ENCODE measurements at regions not wholly inside any gene's neighbourhood (a gene's known extent, or its start where the extent isn't known, plus 50 kb on each side); places are given as distances from the start of the nearest gene placed in this dataset.

- no peak for DNase-seq (ENCODE audit: extremely low read depth, low read depth)
- no peak for TF ChIP-seq CTCF (IDR thresholded peaks at IDR 0.05; ENCODE audit: low read depth, low read length)
Measured at GRCh38 chr13:37211487-37211886, 106.0 kb upstream of the CSNK1A1L start.

- TF ChIP-seq CTCF (IDR thresholded peaks at IDR 0.05; ENCODE audit: low read depth, low read length) = no peak
- no peak for DNase-seq (ENCODE audit: extremely low read depth, low read depth)
Measured at GRCh38 chr13:37209621-37210580, 104.4 kb upstream of the CSNK1A1L start.

GRCh38 chr13:37207691-37208451, 102.4 kb upstream of the CSNK1A1L start:
- DNase-seq (ENCODE audit: extremely low read depth, low read depth) = no peak
- TF ChIP-seq CTCF (IDR thresholded peaks at IDR 0.05; ENCODE audit: low read depth, low read length) = no peak

GRCh38 chr13:37202264-37202663, 96.8 kb upstream of the CSNK1A1L start:
- no peak for TF ChIP-seq CTCF (IDR thresholded peaks at IDR 0.05; ENCODE audit: low read depth, low read length)
- no peak for DNase-seq (ENCODE audit: extremely low read depth, low read depth)

- DNase-seq (ENCODE audit: extremely low read depth, low read depth) = no peak
- TF ChIP-seq CTCF (IDR thresholded peaks at IDR 0.05; ENCODE audit: low read depth, low read length) = no peak
Measured at GRCh38 chr13:37201081-37201480, 95.6 kb upstream of the CSNK1A1L start.

GRCh38 chr13:37198629-37199028, 93.2 kb upstream of the CSNK1A1L start:
- no peak for TF ChIP-seq CTCF (IDR thresholded peaks at IDR 0.05; ENCODE audit: low read depth, low read length)
- DNase-seq (ENCODE audit: extremely low read depth, low read depth) = no peak

- no peak for TF ChIP-seq CTCF (IDR thresholded peaks at IDR 0.05; ENCODE audit: low read depth, low read length)
Measured at GRCh38 chr13:37195621-37196020, 90.2 kb upstream of the CSNK1A1L start.

More at GRCh38 chr13:37195621-37196020, 90.2 kb upstream of the CSNK1A1L start:
- DNase-seq (ENCODE audit: extremely low read depth, low read depth) = no peak
